Activated CD4-positive, alpha-beta T cell treated with anti-CD3 and anti-CD28 coated beads, Interleukin-2, amount 10 ng/mL, durations not matched to agents 7 days and 5 days (primary cell): ENCODE measurements at regions not wholly inside any gene's neighbourhood (a gene's known extent, or its start where the extent isn't known, plus 50 kb on each side); places are given as distances from the start of the nearest gene placed in this dataset.

Experiments
- CTCF ChIA-PET: fragments of 350-600 bp; sonication (Branson Sonifier 250); formaldehyde crosslinking; loops from one replicate; lab custom pipeline; 2021; ENCODE audit warnings: antibody characterized with exemption; lab: Charles Lee
- POLR2A ChIA-PET: fragments of 350-600 bp; sonication (Branson Sonifier 250); formaldehyde crosslinking; loops from one replicate; lab custom pipeline; 2021; ENCODE audit warnings: antibody characterized with exemption; lab: Charles Lee
- DNase-seq: peaks from one replicate; pipeline ENCODE4 v3.0.0-alpha.2; 2020
- H3K27ac Mint-ChIP-seq: one replicate; pipeline ENCODE4 v1.8.0; 2021; ENCODE audit warnings: mild to moderate bottlenecking, moderate library complexity, mixed read lengths
- H3K27me3 Mint-ChIP-seq: one replicate; pipeline ENCODE4 v1.8.0; 2021; ENCODE audit warnings: mixed read lengths
- H3K36me3 Mint-ChIP-seq: one replicate; pipeline ENCODE4 v1.8.0; 2021; ENCODE audit warnings: low read depth, mixed read lengths
- H3K4me1 Mint-ChIP-seq: one replicate; pipeline ENCODE4 v1.8.0; 2021; ENCODE audit warnings: mixed read lengths
- H3K4me3 Mint-ChIP-seq: one replicate; pipeline ENCODE4 v1.8.0; 2021; ENCODE audit warnings: mild to moderate bottlenecking, moderate library complexity, mixed read lengths
- H3K9me3 Mint-ChIP-seq: one replicate; pipeline ENCODE4 v1.8.0; 2021; ENCODE audit warnings: mixed read lengths

GRCh38 chr10:78870458-78870857, 198.3 kb upstream of the ZMIZ1 start:
- POLR2A ChIA-PET, result no interaction called here
- no peak for DNase-seq
- H3K4me1 Mint-ChIP-seq, result no peaks in the 10 kb centered on the region
- no peak overlapping the region for H3K27ac Mint-ChIP-seq
- CTCF ChIA-PET, result no interaction called here
- H3K9me3 Mint-ChIP-seq, result no peaks in the 10 kb centered on the region
- H3K36me3 Mint-ChIP-seq, result no peaks in the 10 kb centered on the region
- H3K27me3 Mint-ChIP-seq, result peaks cover 12% of the 10 kb centered on the region
- H3K4me3 Mint-ChIP-seq, result no peak overlapping the region

- Mint-ChIP-seq H3K9me3 (no peaks in the 10 kb centered on the region), H3K4me3 (no peak overlapping the region)
Observed at GRCh38 chr10:78871796-78872195, 197.0 kb upstream of the ZMIZ1 start.

GRCh38 chr10:78873413-78873812, 195.4 kb upstream of the ZMIZ1 start:
- H3K27ac Mint-ChIP-seq, result no peak overlapping the region
- no peaks in the 10 kb centered on the region for H3K4me1 Mint-ChIP-seq
- no peaks in the 10 kb centered on the region for H3K9me3 Mint-ChIP-seq
- no peak for DNase-seq
- ChIA-PET POLR2A (no interaction called here), CTCF (no interaction called here)
- no peaks in the 10 kb centered on the region for H3K36me3 Mint-ChIP-seq
- no peak overlapping the region for H3K4me3 Mint-ChIP-seq
- H3K27me3 Mint-ChIP-seq, result peaks cover 12% of the 10 kb centered on the region

More at GRCh38 chr10:78871796-78872195, 197.0 kb upstream of the ZMIZ1 start:
- no peak for DNase-seq
- CTCF ChIA-PET, result no interaction called here
- Mint-ChIP-seq H3K36me3 (no peaks in the 10 kb centered on the region), H3K4me1 (no peaks in the 10 kb centered on the region), H3K27me3 (peaks cover 12% of the 10 kb centered on the region), H3K27ac (no peak overlapping the region)
- POLR2A ChIA-PET, result no interaction called here

GRCh38 chr10:78875331-78875877, 193.4 kb upstream of the ZMIZ1 start:
- Mint-ChIP-seq H3K27me3 (peaks cover 17% of the 10 kb centered on the region), H3K4me1 (no peaks in the 10 kb centered on the region), H3K9me3 (peaks cover 6% of the 10 kb centered on the region), H3K4me3 (no peak overlapping the region), H3K27ac (no peak overlapping the region), H3K36me3 (no peaks in the 10 kb centered on the region)
- CTCF ChIA-PET, result no interaction called here
- no peak for DNase-seq
- POLR2A ChIA-PET, result no interaction called here

- no peaks in the 10 kb centered on the region for H3K36me3 Mint-ChIP-seq
- H3K27me3 Mint-ChIP-seq, result peaks cover 17% of the 10 kb centered on the region
- H3K9me3 Mint-ChIP-seq, result peaks cover 6% of the 10 kb centered on the region
- POLR2A ChIA-PET, result no interaction called here
- no peak for DNase-seq
- H3K4me1 Mint-ChIP-seq, result no peaks in the 10 kb centered on the region
- H3K4me3 Mint-ChIP-seq, result no peak overlapping the region
- H3K27ac Mint-ChIP-seq, result no peak overlapping the region
- CTCF ChIA-PET, result no interaction called here
Observed at GRCh38 chr10:78875932-78876331, 192.8 kb upstream of the ZMIZ1 start.

- ChIA-PET CTCF (no interaction called here), POLR2A (no interaction called here)
- H3K27ac Mint-ChIP-seq, result no peak overlapping the region
- peaks cover 19% of the 10 kb centered on the region for H3K27me3 Mint-ChIP-seq
- H3K4me1 Mint-ChIP-seq, result no peaks in the 10 kb centered on the region
- peaks cover 6% of the 10 kb centered on the region for H3K9me3 Mint-ChIP-seq
- no peaks in the 10 kb centered on the region for H3K36me3 Mint-ChIP-seq
- no peak overlapping the region for H3K4me3 Mint-ChIP-seq
- DNase-seq, result no peak
Observed at GRCh38 chr10:78876449-78876848, 192.3 kb upstream of the ZMIZ1 start.

GRCh38 chr10:78879621-78880020, 189.1 kb upstream of the ZMIZ1 start:
- CTCF ChIA-PET, result no interaction called here
- Mint-ChIP-seq H3K9me3 (peaks cover 9% of the 10 kb centered on the region), H3K4me1 (no peaks in the 10 kb centered on the region), H3K27ac (no peak overlapping the region), H3K27me3 (peaks cover 26% of the 10 kb centered on the region), H3K36me3 (no peaks in the 10 kb centered on the region), H3K4me3 (no peak overlapping the region)
- no peak for DNase-seq
- POLR2A ChIA-PET, result no interaction called here

- CTCF ChIA-PET, result no interaction called here
- Mint-ChIP-seq H3K27me3 (peaks cover 21% of the 10 kb centered on the region), H3K4me1 (no peaks in the 10 kb centered on the region), H3K4me3 (no peak overlapping the region), H3K27ac (no peak overlapping the region), H3K36me3 (no peaks in the 10 kb centered on the region), H3K9me3 (peaks cover 17% of the 10 kb centered on the region)
- DNase-seq, result no peak
- POLR2A ChIA-PET, result interaction anchor here (0.6 kb wide), 1 partner anchor 138 kb away, joined by 5 read pairs; no protein-coding TSS in a partner anchor
Observed at GRCh38 chr10:78886129-78886528, 182.6 kb upstream of the ZMIZ1 start.

GRCh38 chr10:78889536-78890063, 179.2 kb upstream of the ZMIZ1 start:
- H3K27me3 Mint-ChIP-seq, result peaks cover 5% of the 10 kb centered on the region
- CTCF ChIA-PET, result no interaction called here
- no peaks in the 10 kb centered on the region for H3K4me1 Mint-ChIP-seq
- POLR2A ChIA-PET, result no interaction called here
- no peaks in the 10 kb centered on the region for H3K36me3 Mint-ChIP-seq
- peaks cover 14% of the 10 kb centered on the region for H3K9me3 Mint-ChIP-seq
- no peak overlapping the region for H3K27ac Mint-ChIP-seq
- H3K4me3 Mint-ChIP-seq, result no peak overlapping the region
- DNase-seq, result no peak

- no peak for DNase-seq
- CTCF ChIA-PET, result no interaction called here
- peaks cover 5% of the 10 kb centered on the region for H3K27me3 Mint-ChIP-seq
- no peak overlapping the region for H3K27ac Mint-ChIP-seq
- H3K9me3 Mint-ChIP-seq, result peaks cover 10% of the 10 kb centered on the region
- POLR2A ChIA-PET, result no interaction called here
- H3K4me3 Mint-ChIP-seq, result no peak overlapping the region
- no peaks in the 10 kb centered on the region for H3K36me3 Mint-ChIP-seq
- no peaks in the 10 kb centered on the region for H3K4me1 Mint-ChIP-seq
Observed at GRCh38 chr10:78890506-78890905, 178.3 kb upstream of the ZMIZ1 start.

- Mint-ChIP-seq H3K9me3 (peaks cover 2% of the 10 kb centered on the region), H3K36me3 (no peaks in the 10 kb centered on the region), H3K27me3 (peaks cover 2% of the 10 kb centered on the region), H3K27ac (no peak overlapping the region), H3K4me3 (no peak overlapping the region), H3K4me1 (no peaks in the 10 kb centered on the region)
- no peak for DNase-seq
- ChIA-PET CTCF (no interaction called here), POLR2A (no interaction called here)
Observed at GRCh38 chr10:78891741-78892140, 177.0 kb upstream of the ZMIZ1 start.

- no peaks in the 10 kb centered on the region for H3K27me3 Mint-ChIP-seq
- CTCF ChIA-PET, result no interaction called here
- no peaks in the 10 kb centered on the region for H3K36me3 Mint-ChIP-seq
- DNase-seq, result no peak
- H3K27ac Mint-ChIP-seq, result no peak overlapping the region
- POLR2A ChIA-PET, result no interaction called here
- no peak overlapping the region for H3K4me3 Mint-ChIP-seq
- H3K4me1 Mint-ChIP-seq, result no peaks in the 10 kb centered on the region
- H3K9me3 Mint-ChIP-seq, result no peaks in the 10 kb centered on the region
Observed at GRCh38 chr10:78892338-78893176, 176.2 kb upstream of the ZMIZ1 start.

GRCh38 chr10:78893217-78893616, 175.5 kb upstream of the ZMIZ1 start:
- no peak overlapping the region for H3K4me3 Mint-ChIP-seq
- ChIA-PET CTCF (no interaction called here), POLR2A (no interaction called here)

More at GRCh38 chr10:78893217-78893616, 175.5 kb upstream of the ZMIZ1 start:
- H3K36me3 Mint-ChIP-seq, result no peaks in the 10 kb centered on the region
- no peaks in the 10 kb centered on the region for H3K4me1 Mint-ChIP-seq
- no peaks in the 10 kb centered on the region for H3K27me3 Mint-ChIP-seq
- H3K9me3 Mint-ChIP-seq, result peaks cover 2% of the 10 kb centered on the region
- no peak for DNase-seq
- H3K27ac Mint-ChIP-seq, result no peak overlapping the region
